COLO668 (cell line): ENCODE measurements at regions not wholly inside any gene's neighbourhood (a gene's known extent, or its start where the extent isn't known, plus 50 kb on each side); places are given as distances from the start of the nearest gene placed in this dataset.
A peak's percentile ranks its signal among the peaks of the same experiment; 100 is the strongest.
"Not testable (repeated sequence)": the region's sequence is repeated elsewhere in the genome, so short reads cannot be mapped to it uniquely, and the experiment has no call there.

Experiments used
- DNase-seq: peaks from one replicate; lab custom pipeline; 2025; ENCODE audit not compliant: unreplicated experiment; lab: John Stamatoyannopoulos, UW

- DNase-seq = peak; percentile 7
Observed at GRCh38 chr12:14207905-14208551, 157.5 kb upstream of the ATF7IP start.

- DNase-seq = no peak
Observed at GRCh38 chr12:14211947-14212387, 153.5 kb upstream of the ATF7IP start.

GRCh38 chr12:14213542-14213941 lies 151.9 kb upstream of the ATF7IP start:
- DNase-seq = no peak

GRCh38 chr12:14214495-14214894 lies 151.0 kb upstream of the ATF7IP start:
- DNase-seq = no peak

GRCh38 chr12:14215949-14216348 lies 149.5 kb upstream of the ATF7IP start:
- DNase-seq = not testable (repeated sequence)

- no peak for DNase-seq
Observed at GRCh38 chr12:14216405-14217294, 148.8 kb upstream of the ATF7IP start.

- DNase-seq = no peak
Observed at GRCh38 chr12:14219156-14219555, 146.3 kb upstream of the ATF7IP start.

GRCh38 chr12:14219670-14220069 lies 145.8 kb upstream of the ATF7IP start:
- DNase-seq = not testable (repeated sequence)

GRCh38 chr12:14225064-14225463 lies 140.4 kb upstream of the ATF7IP start:
- DNase-seq = no peak

- DNase-seq = not testable (repeated sequence)
Observed at GRCh38 chr12:14235176-14235575, 130.3 kb upstream of the ATF7IP start.

- not testable (repeated sequence) for DNase-seq
Observed at GRCh38 chr12:14236641-14237040, 128.8 kb upstream of the ATF7IP start.

- no peak for DNase-seq
Observed at GRCh38 chr12:14238221-14238792, 127.2 kb upstream of the ATF7IP start.

- no peak for DNase-seq
Observed at GRCh38 chr12:14239350-14239934, 126.0 kb upstream of the ATF7IP start.

- no peak for DNase-seq
Observed at GRCh38 chr12:14239935-14240872, 125.3 kb upstream of the ATF7IP start.

GRCh38 chr12:14240873-14241220 lies 124.6 kb upstream of the ATF7IP start:
- DNase-seq = no peak

- not testable (repeated sequence) for DNase-seq
Observed at GRCh38 chr12:14242825-14243224, 122.7 kb upstream of the ATF7IP start.

GRCh38 chr12:14243941-14244340 lies 121.5 kb upstream of the ATF7IP start:
- no peak for DNase-seq

GRCh38 chr12:14244876-14245669 lies 120.4 kb upstream of the ATF7IP start:
- no peak for DNase-seq

- DNase-seq = no peak
Observed at GRCh38 chr12:14247166-14247565, 118.3 kb upstream of the ATF7IP start.

- DNase-seq = no peak
Observed at GRCh38 chr12:14249368-14249767, 116.1 kb upstream of the ATF7IP start.
